Loucy (cell line): ENCODE measurements at regions not wholly inside any gene's neighbourhood (a gene's known extent, or its start where the extent isn't known, plus 50 kb on each side); places are given as distances from the start of the nearest gene placed in this dataset.

ENCODE experiments used
- EZH2phosphoT487 ChIP-seq: fragments of 200-600 bp; IDR thresholded peaks from 2 replicates; pipeline ENCODE4 v1.6.1; 2018; ENCODE audit warnings: antibody characterized with exemption, mild to moderate bottlenecking, moderate library complexity, borderline replicate concordance
- TF ChIP-seq, protein P1 (sequence below): fragments of 200-600 bp; sonication (generic); conservative IDR thresholded peaks from 2 replicates; pipeline ENCODE4 v1.5.1; 2014; ENCODE audit warnings: mild to moderate bottlenecking, antibody characterized with exemption, low read length

DNA sequence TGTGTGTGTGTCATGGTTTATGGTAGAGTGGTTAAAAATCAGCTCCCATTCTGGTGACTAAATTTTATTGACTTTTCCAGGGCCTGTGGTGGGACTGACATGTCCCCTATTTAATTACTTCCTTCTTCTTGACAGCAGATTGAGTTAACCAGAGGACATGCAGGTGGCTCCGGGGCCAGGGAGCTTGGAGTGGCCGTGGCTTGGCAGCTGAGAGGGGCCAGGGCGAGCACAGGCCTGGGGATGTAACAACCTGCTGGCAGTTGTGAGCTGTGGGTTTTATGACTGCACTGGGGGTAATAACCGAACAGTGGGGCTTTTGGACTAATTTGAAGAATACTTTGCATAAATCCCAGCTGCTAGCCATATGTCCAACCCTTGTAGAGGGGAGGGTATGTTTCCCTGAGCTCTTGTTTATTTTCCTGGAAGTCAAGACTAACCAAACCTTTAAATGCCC is 186.0 kb downstream of the MID1IP1 start:
- TF ChIP-seq, protein P1, sequence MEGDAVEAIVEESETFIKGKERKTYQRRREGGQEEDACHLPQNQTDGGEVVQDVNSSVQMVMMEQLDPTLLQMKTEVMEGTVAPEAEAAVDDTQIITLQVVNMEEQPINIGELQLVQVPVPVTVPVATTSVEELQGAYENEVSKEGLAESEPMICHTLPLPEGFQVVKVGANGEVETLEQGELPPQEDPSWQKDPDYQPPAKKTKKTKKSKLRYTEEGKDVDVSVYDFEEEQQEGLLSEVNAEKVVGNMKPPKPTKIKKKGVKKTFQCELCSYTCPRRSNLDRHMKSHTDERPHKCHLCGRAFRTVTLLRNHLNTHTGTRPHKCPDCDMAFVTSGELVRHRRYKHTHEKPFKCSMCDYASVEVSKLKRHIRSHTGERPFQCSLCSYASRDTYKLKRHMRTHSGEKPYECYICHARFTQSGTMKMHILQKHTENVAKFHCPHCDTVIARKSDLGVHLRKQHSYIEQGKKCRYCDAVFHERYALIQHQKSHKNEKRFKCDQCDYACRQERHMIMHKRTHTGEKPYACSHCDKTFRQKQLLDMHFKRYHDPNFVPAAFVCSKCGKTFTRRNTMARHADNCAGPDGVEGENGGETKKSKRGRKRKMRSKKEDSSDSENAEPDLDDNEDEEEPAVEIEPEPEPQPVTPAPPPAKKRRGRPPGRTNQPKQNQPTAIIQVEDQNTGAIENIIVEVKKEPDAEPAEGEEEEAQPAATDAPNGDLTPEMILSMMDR, result no peak
- no peak for TF ChIP-seq EZH2phosphoT487
